Stomach (tissue), 4 donors: ENCODE measurements at regions not wholly inside any gene's neighbourhood (a gene's known extent, or its start where the extent isn't known, plus 50 kb on each side); places are given as distances from the start of the nearest gene placed in this dataset.

Experiments used
- EP300 ChIP-seq: sonication (generic); formaldehyde crosslinking; IDR thresholded peaks from one replicate; pipeline ENCODE4 v1.6.1; 2017; ENCODE audit warnings: antibody characterized with exemption
- POLR2A ChIP-seq, 4 donors: fragments of 450-650 bp; IDR thresholded peaks; one replicate each; pipeline ENCODE4 v1.6.1; 2016; ENCODE audit warnings: antibody characterized with exemption in 4 of 4, control low read depth in 2 of 4, mild to moderate bottlenecking in 1 of 4, moderate library complexity in 1 of 4
- TF ChIP-seq, protein P1 (sequence below), 7 experiments: fragments of 450-650 bp in 4 of 7; fragments of 200-600 bp in 3 of 7; sonication (generic) in 3 of 7; IDR thresholded peaks; one replicate each; pipeline ENCODE4 v1.5.1; 2016 to 2019; ENCODE audit warnings: antibody characterized with exemption in 7 of 7, control low read depth in 2 of 7, mild to moderate bottlenecking in 1 of 7

DNA sequence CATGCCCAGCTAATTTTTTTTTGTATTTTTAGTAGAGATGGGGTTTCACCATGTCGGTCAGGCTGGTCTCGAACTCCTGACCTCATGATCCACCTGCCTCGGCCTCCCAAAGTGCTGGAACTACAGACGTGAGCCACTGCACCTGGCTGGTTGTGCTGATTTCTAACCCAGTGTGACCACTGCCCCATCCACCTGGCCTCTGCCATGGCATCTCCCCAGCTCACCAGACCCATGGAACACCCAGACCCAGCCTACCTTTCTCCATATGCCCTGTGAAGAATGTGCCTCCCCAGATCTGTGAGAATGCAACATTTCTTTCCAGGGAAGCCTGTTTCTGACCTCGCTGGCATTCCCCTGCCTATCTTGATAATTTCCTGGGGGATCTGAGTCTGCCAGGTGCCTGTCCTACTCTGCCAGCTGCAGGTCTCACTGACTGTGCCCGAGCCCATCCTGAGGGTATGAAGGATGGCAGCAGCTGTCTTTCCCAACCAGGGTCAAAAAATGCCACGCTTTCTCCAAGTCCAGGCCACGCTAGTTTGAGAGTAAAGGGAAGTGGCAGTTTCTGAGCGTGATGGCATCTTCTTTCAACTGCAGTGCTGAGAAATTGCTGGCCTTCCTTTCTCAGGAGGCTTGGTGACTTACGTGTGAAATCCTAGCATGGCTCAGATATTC lies 324.4 kb upstream of the ZNF32 start:
- TF ChIP-seq, protein P1, sequence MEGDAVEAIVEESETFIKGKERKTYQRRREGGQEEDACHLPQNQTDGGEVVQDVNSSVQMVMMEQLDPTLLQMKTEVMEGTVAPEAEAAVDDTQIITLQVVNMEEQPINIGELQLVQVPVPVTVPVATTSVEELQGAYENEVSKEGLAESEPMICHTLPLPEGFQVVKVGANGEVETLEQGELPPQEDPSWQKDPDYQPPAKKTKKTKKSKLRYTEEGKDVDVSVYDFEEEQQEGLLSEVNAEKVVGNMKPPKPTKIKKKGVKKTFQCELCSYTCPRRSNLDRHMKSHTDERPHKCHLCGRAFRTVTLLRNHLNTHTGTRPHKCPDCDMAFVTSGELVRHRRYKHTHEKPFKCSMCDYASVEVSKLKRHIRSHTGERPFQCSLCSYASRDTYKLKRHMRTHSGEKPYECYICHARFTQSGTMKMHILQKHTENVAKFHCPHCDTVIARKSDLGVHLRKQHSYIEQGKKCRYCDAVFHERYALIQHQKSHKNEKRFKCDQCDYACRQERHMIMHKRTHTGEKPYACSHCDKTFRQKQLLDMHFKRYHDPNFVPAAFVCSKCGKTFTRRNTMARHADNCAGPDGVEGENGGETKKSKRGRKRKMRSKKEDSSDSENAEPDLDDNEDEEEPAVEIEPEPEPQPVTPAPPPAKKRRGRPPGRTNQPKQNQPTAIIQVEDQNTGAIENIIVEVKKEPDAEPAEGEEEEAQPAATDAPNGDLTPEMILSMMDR (IDR thresholded peaks at IDR 0.05): no peak
- TF ChIP-seq POLR2A (IDR thresholded peaks at IDR 0.05): no peak
- no peak for TF ChIP-seq EP300
